ENCODE measurements at regions not wholly inside any gene's neighbourhood (a gene's known extent, or its start where the extent isn't known, plus 50 kb on each side); places are given as distances from the start of the nearest gene placed in this dataset.
"Not testable (repeated sequence)": the region's sequence is repeated elsewhere in the genome, so short reads cannot be mapped to it uniquely, and the experiment has no call there.

GRCh38 chr22:49698616-49699015 is 129.1 kb downstream of the BRD1 start:
- TF ChIP-seq, protein P1, sequence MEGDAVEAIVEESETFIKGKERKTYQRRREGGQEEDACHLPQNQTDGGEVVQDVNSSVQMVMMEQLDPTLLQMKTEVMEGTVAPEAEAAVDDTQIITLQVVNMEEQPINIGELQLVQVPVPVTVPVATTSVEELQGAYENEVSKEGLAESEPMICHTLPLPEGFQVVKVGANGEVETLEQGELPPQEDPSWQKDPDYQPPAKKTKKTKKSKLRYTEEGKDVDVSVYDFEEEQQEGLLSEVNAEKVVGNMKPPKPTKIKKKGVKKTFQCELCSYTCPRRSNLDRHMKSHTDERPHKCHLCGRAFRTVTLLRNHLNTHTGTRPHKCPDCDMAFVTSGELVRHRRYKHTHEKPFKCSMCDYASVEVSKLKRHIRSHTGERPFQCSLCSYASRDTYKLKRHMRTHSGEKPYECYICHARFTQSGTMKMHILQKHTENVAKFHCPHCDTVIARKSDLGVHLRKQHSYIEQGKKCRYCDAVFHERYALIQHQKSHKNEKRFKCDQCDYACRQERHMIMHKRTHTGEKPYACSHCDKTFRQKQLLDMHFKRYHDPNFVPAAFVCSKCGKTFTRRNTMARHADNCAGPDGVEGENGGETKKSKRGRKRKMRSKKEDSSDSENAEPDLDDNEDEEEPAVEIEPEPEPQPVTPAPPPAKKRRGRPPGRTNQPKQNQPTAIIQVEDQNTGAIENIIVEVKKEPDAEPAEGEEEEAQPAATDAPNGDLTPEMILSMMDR (IDR thresholded peaks at IDR 0.05): not testable (repeated sequence)
- TF ChIP-seq SIN3A (IDR thresholded peaks at IDR 0.05; ENCODE audit: borderline replicate concordance, insufficient read depth, low read depth, low read length); POLR2AphosphoS5 (IDR thresholded peaks at IDR 0.05; ENCODE audit: low read depth, low read length); TCF7L2 (IDR thresholded peaks at IDR 0.05; ENCODE audit: low read depth, low read length): not testable (repeated sequence)
- TF ChIP-seq, protein P2, sequence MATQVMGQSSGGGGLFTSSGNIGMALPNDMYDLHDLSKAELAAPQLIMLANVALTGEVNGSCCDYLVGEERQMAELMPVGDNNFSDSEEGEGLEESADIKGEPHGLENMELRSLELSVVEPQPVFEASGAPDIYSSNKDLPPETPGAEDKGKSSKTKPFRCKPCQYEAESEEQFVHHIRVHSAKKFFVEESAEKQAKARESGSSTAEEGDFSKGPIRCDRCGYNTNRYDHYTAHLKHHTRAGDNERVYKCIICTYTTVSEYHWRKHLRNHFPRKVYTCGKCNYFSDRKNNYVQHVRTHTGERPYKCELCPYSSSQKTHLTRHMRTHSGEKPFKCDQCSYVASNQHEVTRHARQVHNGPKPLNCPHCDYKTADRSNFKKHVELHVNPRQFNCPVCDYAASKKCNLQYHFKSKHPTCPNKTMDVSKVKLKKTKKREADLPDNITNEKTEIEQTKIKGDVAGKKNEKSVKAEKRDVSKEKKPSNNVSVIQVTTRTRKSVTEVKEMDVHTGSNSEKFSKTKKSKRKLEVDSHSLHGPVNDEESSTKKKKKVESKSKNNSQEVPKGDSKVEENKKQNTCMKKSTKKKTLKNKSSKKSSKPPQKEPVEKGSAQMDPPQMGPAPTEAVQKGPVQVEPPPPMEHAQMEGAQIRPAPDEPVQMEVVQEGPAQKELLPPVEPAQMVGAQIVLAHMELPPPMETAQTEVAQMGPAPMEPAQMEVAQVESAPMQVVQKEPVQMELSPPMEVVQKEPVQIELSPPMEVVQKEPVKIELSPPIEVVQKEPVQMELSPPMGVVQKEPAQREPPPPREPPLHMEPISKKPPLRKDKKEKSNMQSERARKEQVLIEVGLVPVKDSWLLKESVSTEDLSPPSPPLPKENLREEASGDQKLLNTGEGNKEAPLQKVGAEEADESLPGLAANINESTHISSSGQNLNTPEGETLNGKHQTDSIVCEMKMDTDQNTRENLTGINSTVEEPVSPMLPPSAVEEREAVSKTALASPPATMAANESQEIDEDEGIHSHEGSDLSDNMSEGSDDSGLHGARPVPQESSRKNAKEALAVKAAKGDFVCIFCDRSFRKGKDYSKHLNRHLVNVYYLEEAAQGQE (IDR thresholded peaks at IDR 0.05; ENCODE audit: insufficient read depth in 1 of 2, low read depth in 2 of 2, low read length in 1 of 2): not testable (repeated sequence)

Measured in Panc1 (cell line).